ENCODE measurements at regions not wholly inside any gene's neighbourhood (a gene's known extent, or its start where the extent isn't known, plus 50 kb on each side); places are given as distances from the start of the nearest gene placed in this dataset.

GRCh38 chr13:82739881-82740280 lies 1142.4 kb downstream of the SLITRK1 start:
- TF ChIP-seq CTCF (IDR thresholded peaks at IDR 0.05) (no peak), POLR2A (IDR thresholded peaks at IDR 0.05) (no peak)
